GM18868 (cell line): ENCODE measurements at regions not wholly inside any gene's neighbourhood (a gene's known extent, or its start where the extent isn't known, plus 50 kb on each side); places are given as distances from the start of the nearest gene placed in this dataset.

Experiments
- ATAC-seq: cut with Tn5 transposase; IDR thresholded peaks from one replicate; pipeline ENCODE4 v1.9.1; 2021; ENCODE audit warnings: mild to moderate bottlenecking, moderate library complexity; ENCODE audit not compliant: unreplicated experiment

DNA sequence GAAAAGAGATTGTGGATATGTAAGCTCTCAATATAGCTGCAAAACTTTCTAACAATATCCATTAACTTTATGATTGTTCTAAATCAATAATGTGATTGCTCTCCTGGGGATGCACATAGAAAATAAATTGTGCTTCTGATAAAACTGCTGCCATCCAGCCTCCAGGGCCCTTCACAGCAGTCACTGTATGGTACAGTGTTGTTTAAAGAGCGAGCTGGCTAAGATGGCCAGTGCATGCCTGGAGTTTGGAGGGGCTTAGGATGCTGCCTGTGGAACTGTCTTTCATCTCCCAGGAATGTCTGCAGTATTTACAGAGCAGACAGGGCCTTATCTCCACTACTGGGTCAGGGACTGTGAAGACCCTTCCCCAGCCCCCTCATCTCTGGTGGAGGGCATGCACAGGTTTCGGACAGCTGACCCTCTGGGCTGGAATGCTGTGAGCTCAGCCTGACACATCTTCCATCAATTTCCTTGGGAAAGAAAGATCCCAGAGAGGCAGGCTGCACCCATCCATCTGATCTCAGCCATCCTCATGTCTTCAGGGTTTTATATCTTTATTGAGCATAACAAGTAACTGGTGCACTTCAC is 137.0 kb downstream of the PLPP3 start:
- ATAC-seq = no peak

DNA sequence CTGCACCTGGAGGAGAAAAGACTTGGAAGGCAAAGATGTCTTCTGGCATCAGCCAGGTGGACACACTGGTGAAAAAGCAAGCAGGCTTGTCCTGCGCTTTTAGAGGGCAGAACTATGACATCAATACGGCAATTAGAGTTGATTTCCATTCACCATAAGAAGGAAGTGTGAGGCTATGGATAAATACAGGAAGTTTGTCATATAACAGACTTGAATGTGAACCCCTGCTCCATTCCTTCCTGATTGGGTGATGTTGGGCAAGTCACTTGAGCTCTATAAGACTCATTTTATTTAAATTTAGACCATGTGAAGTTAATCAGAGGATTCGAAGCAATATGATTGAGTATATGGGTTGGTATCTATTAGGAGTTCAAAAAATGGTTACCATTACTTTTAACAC is 137.8 kb downstream of the PLPP3 start:
- ATAC-seq = no peak

DNA sequence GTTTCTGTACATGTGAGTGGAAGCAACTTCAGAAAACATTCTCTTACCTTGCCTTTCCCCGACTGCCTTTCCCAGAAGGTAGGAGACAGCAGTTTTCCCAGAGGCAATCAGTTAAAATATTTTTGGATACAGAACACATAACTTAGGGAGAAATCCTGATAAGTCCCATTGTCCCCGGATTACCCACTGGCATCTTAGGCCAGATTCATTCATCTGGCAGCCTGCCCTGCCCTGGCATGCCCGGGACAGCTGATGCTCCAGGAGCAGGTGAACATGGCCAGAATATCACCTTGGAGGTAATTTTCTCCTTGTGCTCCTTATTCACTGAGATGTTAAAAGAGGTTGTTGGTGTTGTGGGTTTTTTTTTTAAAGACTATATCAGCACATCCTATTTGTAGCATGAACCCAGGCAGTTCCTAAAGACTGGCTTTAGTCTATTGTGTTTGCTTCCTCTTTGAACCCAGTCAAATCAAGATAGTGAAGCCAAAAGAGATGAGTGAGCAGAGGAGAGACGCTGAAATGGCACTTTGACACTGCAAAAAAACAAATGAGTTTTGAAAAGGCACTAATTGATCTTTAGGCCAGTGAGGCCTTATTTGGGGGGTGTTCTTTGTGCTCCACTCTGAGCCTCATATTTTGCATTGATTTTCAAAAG is 139.6 kb downstream of the PLPP3 start:
- ATAC-seq = no peak

DNA sequence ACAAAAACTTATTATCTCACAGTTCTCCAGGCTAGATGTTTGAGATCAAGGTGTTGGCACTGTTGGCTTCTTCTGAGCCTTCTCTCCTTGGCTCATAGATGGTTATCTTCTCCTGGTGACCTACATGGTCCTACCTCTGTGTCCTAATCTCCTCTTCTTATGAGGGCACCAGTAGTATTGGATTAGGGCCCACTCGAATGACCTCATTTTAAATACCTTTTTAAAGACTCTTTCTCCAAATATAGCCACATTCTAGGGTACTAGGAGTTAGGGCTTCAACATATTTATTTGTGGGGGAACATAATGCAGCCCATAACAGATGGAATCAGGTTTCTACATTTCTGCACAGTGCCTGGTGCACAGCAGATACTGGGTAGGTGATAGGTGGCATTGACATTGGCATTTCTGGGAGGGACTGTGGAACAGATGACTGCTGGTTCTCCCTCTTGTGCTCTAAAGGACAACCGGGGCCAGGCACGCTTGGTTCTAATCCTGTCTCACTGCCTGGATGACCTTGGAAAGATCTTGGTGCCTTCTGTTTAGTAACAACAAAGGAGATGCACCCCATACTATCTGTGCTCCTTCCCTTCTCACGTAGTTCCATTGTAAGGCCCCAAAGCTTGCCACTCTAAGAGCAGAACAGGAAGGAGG is 140.3 kb downstream of the PLPP3 start:
- no peak for ATAC-seq

DNA sequence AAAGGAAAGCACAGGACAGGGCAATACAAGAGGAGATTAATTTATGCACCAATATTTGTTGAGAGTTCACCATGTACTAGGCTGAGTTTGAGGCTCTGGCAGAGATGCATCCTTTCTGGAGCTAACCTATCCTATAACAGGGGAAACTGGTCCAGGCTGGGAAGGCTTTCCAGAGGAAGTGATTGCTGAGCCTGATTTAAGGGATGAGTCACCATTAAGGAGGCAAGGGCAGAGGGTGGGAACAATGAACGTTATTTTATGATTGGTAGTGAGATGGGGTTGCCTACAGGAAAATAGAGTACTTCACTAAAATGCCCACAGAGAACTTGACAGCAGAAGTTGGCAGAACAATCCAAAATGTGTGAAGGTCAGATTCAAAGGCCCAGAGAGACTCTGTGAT is 141.4 kb downstream of the PLPP3 start:
- no peak for ATAC-seq

DNA sequence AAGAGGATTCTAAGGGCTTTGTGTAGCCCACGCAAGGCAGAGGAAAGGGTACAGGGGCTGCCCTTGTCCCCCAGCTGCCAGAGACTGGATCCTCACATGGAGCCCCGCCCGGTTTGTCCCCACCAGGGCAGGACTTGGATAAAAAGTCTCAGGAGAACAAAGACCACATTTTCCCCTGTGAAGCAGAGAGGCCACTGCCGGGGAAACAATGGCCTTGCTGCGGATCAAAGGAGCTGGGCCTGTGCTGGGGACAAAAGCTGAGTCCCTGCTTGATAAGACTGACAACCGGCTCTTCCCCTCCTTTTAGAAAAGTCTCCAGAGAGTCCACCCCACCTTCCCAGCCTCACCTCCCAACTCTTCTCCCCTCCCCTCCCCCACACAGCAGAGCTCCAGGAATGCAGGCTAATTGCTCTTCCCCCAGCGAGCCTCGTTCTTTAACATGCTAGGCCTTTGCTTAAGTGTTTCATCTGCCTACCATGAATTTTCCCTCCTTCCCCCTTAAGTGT is 142.4 kb downstream of the PLPP3 start:
- no peak for ATAC-seq

DNA sequence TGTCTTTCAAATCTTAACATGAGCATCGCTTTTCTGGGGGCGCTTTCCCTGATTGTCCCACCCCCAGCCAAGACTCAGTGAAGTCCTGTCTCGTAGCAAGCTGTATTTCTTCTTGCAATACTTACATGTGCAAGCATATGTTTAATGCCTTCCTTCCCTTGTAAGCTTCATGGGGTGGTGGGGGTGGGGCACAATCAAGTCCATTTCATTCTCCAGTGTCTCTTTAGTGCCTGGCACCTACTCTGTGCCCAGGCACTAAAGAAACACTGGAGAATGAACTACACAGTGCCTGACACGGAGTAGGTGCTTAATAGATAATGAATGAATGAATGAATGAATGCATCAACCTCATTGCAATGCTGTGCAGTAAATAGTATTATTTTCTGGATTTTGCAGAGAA is 143.1 kb downstream of the PLPP3 start:
- no peak for ATAC-seq

DNA sequence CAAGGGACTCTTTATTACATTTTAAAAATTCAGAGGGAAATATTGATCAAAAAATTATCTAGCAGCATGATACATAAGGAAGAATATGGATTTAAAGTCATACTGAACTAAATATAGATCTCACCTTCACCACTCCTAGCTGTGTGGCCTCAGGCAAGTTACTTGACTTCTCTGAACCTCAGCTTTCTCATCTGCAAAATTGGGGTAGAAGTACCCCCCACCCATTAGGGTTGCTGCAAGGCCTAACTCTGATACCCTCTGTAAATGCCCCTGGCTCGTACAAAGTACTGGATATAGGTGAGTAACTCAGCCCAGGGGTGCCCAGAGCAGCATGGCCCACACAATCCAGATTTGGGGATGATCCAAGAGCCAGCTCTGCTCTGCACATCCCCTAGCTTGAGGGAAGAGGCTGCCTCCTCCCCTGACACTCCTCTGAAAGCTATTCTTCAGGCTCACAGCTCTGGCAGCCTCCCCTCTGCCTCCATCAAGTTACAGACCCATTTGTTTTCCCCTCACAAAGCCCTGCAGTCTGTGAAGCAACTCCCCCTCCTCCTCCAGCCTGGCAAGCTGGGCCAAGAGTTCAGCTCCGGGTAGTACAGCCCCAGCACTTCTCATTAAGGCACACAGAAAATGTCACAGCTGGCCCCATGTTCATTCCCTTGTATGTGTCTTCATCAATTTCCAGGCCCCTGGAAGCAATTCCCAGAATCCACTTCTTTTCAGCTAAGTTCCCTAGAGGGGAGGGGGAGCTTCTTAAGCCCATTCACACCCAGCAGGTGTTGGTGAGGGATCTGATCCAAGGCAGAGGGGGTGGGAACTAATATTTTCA is 143.7 kb downstream of the PLPP3 start:
- no peak for ATAC-seq

DNA sequence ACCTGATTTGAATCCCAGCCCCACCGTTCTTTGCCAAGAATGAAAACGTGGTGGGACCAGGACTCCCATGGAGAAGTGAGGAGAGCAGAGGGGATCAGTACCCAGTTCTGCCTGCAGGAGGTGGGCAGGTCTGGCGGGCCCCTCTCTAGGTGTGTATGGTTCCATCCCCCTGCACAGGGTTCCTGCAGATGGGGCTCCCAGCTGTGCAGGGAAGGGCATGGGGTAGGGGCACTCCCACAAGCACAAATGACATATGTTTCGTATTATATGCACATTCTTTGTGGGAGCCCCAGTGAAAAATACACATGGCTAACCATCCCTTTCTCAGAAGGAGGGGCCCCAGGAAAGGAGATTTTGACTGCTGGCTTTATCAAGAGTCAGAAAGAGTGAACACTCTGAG is 144.6 kb downstream of the PLPP3 start:
- ATAC-seq = no peak

DNA sequence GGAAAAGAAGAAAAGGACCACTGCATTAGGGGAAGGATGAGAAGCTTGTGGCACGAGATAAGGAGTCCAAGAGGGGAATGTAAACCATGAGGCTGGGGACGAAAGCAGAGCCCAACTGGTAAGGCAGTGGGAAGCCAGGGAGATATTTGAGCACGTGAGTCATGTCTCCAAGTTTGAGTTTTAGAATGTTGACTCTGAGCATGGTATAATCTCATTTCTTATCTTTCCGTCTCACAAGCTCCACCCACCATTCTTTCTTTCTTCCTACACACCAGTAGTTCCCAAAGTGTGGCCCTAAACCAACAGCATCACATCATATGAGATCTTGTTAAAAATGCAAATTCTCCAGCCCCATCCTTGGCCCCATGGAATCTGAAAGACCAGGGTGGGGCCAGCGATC is 145.3 kb downstream of the PLPP3 start:
- ATAC-seq = no peak

DNA sequence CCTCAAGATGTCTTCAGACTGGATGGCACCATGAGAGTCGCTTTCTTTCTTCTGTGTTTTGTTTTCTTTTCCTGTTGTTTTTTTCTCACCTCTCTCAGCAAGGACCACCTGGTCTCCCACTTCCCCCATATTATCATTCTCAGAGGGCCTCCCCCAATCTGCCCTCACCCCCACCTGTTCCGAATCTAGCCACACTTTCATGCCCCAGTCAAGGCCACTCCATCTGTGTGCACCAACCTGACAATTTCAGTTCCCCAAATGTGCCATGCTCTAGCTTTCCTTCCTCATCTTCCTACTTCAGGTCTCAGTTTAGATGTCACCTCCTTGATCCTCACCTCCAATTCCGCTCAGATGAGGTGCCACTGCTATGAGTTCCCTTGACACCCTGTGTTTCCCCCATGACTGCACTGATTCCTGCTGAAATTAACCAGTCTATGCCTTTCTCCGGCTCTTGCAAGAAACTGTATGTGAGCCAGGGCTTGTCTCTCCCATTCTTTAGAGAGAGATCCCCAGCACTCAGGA is 146.2 kb downstream of the PLPP3 start:
- peak; percentile 47 for ATAC-seq

DNA sequence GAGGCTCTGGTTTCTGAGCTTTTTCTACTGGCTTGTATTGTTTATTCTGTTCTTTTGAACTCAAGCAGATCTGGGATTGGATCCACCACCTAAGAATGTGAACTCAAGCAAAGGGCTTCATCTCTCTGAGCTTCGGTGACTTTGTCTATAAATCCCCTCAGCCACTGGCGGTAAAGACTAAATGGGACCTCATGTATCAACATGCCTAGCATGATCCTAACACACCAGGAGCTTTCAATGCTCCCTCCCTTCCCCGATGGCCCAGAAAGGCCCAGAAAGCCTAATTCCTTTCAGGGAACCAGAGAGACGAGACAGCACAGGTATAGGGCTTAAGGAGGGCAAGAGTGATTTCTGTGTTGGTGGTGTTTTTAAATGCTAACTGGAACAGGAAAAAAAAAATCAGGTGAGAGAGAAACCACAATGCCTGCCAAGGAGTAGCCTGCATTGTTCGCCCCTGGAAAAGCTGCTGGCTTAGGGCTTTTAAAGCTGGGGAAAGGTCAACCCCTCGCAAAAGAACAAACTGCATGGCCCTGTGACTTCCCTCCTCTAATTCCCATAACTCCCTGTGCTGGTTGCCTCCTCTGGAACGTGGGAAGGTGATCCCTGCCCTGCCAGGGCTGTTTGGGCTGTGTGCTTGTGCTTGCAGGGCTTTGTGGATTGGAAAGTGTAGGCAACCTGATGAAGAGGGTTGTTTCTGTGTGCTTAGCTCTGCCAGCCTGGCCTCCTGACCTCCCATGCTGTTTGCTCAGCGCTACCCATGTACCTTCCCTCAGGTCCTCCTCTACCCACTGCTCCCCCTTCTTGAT is 147.0 kb downstream of the PLPP3 start:
- no peak for ATAC-seq

DNA sequence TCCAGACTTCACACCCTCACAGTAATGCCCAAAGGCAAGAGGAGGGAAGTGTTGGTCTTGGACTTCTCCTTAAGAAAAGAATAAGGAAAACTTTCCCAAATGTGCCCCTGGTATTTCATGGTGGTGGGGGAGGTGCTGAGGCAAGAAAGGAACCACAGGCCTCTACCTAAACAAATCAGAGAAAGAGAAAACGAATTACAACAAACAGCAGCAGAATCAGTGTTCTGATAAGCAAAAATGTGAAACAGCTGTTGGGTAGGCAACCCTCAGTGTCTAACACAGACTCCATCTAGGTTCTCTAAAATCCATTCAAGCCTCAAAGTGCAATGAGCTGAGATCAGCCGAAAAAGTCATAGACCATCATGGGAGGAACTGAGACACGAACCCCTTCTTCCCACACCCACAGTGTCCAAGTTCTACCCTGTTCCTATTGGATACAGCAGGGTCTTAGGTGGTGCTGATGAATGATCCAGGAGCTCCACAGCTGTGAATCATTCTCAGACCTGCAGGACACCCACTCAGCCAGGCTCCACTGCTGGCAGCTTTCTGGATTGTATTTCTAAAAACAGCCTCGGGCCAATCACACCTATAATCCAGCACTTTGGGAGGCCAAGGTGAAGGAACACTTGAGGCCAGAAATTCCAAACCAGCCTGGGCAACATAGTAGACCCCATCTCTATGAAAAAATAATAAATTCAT is 149.1 kb downstream of the PLPP3 start:
- no peak for ATAC-seq

DNA sequence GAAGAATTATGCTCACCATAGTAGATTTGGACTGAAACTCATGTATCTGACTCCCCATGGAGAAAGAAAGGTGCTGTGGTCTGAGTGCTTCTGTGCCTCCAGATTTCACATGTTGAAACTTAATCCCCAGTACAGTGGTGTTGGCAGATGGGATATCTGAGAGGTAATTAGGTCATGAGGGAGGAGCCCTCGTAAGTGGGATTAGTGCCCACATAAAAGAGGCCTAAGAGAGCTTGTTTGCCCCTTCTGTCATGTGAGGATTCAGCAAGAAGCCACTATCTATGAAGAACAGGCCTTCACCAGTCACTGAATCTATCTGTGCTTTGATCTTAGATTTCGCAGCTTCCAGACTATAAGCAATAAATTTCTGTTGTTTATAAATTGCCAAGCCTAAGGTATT is 150.1 kb downstream of the PLPP3 start:
- no peak for ATAC-seq

DNA sequence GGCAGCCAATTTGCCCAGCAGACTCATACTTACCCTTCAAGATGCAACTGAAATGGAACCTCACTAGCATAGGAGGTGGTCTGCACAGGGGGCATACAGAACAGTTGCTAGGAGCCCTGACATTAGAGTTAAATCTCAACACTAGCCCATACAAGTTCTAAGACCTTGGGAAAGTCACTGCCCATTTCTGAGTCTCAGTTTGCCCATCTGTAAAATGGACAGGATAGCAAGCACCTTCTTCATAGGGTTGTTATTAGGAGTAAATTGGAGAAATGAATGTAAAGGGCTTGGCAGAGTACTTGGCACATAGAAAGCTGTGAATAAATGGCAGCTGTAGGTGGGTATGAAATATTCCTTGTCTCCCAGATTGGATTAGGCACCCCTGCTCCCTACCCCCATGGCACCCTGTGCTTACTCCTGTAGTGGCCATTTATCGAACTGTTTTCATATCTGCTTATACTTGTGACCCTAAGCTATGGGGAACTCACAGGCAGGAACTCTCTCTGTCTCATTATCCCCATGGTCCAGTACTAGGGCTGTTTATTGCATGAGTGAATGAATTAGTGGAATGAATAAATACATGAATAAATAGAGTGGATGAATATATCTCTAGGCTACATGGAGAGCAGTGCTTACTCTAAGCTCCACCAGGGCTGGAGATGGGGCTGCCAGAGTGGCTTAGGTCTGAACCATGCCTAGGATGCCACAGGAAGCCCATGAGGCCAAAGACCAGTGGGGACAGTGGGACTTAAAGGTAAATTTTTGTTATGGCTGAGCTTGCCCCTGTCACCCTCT is 152.6 kb downstream of the PLPP3 start:
- no peak for ATAC-seq

DNA sequence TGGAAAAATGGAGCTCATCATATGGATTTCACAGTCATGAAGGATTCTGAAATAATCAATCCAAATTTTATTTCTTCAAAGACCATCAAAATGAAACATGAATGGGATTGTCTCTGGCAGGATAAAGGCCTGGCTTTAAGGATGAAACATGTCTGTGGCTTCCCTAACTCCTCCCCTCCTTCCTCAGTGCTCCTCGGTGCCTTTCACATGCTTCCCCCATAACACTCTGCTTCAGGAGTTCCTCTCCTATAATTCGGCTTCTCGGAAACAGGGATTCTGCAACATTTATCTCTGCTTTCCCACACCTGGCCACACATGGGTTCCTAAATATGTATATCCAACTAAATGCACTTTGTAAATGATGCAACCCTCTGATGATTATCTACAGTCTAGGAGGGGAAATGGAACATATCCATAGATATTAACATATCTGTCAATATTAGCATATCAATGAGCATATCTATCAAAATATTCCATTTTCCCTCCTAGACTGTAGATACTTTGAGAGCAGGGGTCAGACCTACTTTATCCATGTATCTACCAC is 153.8 kb downstream of the PLPP3 start:
- ATAC-seq = no peak

DNA sequence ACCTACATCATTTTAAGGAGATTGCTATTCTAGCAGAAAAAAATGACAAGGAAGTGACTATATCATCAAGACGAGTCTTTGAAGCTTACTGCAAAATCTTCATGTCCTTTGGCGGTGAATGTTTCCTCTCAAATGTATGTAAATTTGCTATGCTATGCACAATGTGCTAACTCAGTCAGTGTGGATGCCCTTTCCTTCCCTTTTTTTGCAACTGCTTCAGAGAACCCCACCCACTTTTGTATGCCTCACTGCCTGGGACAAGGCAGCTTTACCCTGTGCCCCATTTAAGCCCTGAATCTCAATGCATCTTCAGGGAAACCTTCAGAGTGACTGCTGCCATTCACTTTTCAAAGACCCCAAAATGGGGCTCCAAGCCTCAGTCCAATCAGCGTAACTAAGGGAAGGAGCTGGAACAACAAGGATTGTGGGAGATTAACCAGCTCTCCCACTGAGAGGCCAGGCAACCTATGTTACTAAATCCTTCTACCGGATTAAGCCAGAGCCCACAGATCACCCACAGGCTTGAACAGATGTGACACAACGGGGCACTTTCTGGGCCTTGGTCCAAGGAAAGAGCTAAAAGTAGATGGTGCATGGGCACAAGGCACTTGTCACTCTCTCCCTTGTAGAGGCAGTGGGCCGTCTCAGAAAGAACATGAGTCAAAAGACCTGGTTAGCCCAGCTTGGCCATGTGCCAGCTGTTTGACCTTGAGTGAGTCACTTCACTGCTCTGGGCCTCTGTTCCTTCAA is 154.4 kb downstream of the PLPP3 start:
- ATAC-seq = no peak

DNA sequence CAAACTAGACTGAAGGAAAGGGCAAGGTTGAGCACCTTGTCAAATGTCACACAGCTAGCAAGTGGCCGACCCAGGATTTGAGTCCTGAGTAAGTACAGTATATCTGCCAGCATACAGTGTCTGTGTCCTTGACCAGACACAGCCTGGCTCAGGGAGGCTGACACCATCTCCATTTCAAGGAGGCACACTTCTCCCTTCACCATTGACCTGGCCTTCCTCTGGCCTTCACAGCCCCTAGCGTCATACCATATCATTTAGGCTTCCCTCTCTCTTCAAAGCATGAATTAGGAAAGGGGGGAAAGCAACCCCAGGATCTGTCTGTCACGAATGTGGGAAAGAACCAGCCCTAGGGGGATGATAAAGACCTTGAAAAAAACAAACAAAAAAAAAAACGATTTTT is 155.6 kb downstream of the PLPP3 start:
- ATAC-seq = no peak
